ENCODE measurements at regions not wholly inside any gene's neighbourhood (a gene's known extent, or its start where the extent isn't known, plus 50 kb on each side); places are given as distances from the start of the nearest gene placed in this dataset.

- no peak for TF ChIP-seq EZH2 (IDR thresholded peaks at IDR 0.05; ENCODE audit: low read length)
- TF ChIP-seq, protein P1, sequence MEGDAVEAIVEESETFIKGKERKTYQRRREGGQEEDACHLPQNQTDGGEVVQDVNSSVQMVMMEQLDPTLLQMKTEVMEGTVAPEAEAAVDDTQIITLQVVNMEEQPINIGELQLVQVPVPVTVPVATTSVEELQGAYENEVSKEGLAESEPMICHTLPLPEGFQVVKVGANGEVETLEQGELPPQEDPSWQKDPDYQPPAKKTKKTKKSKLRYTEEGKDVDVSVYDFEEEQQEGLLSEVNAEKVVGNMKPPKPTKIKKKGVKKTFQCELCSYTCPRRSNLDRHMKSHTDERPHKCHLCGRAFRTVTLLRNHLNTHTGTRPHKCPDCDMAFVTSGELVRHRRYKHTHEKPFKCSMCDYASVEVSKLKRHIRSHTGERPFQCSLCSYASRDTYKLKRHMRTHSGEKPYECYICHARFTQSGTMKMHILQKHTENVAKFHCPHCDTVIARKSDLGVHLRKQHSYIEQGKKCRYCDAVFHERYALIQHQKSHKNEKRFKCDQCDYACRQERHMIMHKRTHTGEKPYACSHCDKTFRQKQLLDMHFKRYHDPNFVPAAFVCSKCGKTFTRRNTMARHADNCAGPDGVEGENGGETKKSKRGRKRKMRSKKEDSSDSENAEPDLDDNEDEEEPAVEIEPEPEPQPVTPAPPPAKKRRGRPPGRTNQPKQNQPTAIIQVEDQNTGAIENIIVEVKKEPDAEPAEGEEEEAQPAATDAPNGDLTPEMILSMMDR (optimal IDR thresholded peaks at IDR 0.05 in 1 of 3, IDR thresholded peaks at IDR 0.05 in 1 of 3, conservative IDR thresholded peaks at IDR 0.05 in 1 of 3; ENCODE audit: extremely low read depth in 1 of 3, insufficient read depth in 2 of 3, low read length in 3 of 3) = no peak
Observed at GRCh38 chr1:172824209-172824608, 165.3 kb downstream of the FASLG start.
